CD14-positive monocyte (primary cell): ENCODE measurements at regions not wholly inside any gene's neighbourhood (a gene's known extent, or its start where the extent isn't known, plus 50 kb on each side); places are given as distances from the start of the nearest gene placed in this dataset.

Experiments used
- DNase-seq, 3 donors: peaks; one replicate each; pipeline ENCODE4 v3.0.0-alpha.2; 2011 to 2022
- H2AFZ ChIP-seq: 2 replicates; pipeline ENCODE4 v1.6.0; 2012; ENCODE audit warnings: mild to moderate bottlenecking, low read depth, low read length, inconsistent platforms; ENCODE audit not compliant: insufficient read depth, poor library complexity, severe bottlenecking
- H3K27ac ChIP-seq, 2 donors: 1 replicate in 1 of 2; 2 replicates in 1 of 2; pipeline ENCODE4 v1.5.1; 2012 to 2013; ENCODE audit warnings: low read length in 2 of 2, control low read depth in 1 of 2, inconsistent platforms in 1 of 2, low read depth in 1 of 2, mild to moderate bottlenecking in 1 of 2
- H3K27me3 ChIP-seq, 2 donors: one replicate each; pipeline versions ENCODE4 v1.6.0 to v1.6.1; 2011 to 2013; ENCODE audit warnings: low read length in 2 of 2; ENCODE audit not compliant: control insufficient read depth in 2 of 2, insufficient read depth in 2 of 2
- H3K36me3 ChIP-seq, 2 donors: replicated peaks in 1 of 2; 1 replicate in 1 of 2; 2 replicates in 1 of 2; pipeline versions ENCODE4 v1.5.1 to v1.6.1; 2012 to 2013; ENCODE audit warnings: low read length in 2 of 2, control low read depth in 1 of 2, inconsistent platforms in 1 of 2, mild to moderate bottlenecking in 1 of 2; ENCODE audit not compliant: insufficient read depth in 2 of 2, control insufficient read depth in 1 of 2
- H3K4me1 ChIP-seq, 2 donors: 1 replicate in 1 of 2; 2 replicates in 1 of 2; pipeline versions ENCODE4 v1.5.1 to v1.6.1; 2012 to 2013; ENCODE audit warnings: low read length in 2 of 2, control low read depth in 1 of 2, inconsistent platforms in 1 of 2, mild to moderate bottlenecking in 1 of 2, moderate library complexity in 1 of 2; ENCODE audit not compliant: insufficient read depth in 2 of 2, control insufficient read depth in 1 of 2
- H3K4me2 ChIP-seq: replicated peaks from 2 replicates; pipeline ENCODE3; 2012; ENCODE audit warnings: low read length, moderate library complexity, mild to moderate bottlenecking; ENCODE audit not compliant: poor library complexity, severe bottlenecking; ENCODE audit errors: extremely low read depth
- H3K4me3 ChIP-seq, 3 experiments: fragments of 200-600 bp in 1 of 3; sonication (generic) in 1 of 3; replicated peaks in 1 of 3; 1 replicate in 2 of 3; 2 replicates in 1 of 3; pipeline ENCODE4 v1.5.1; 2011 to 2013; ENCODE audit warnings: low read length in 3 of 3, mild to moderate bottlenecking in 3 of 3, control low read depth in 2 of 3, low read depth in 2 of 3, inconsistent platforms in 1 of 3, moderate library complexity in 1 of 3
- H3K79me2 ChIP-seq: 2 replicates; pipeline ENCODE4 v1.6.0; 2012; ENCODE audit warnings: mild to moderate bottlenecking, control low read depth, inconsistent platforms, low read length, moderate library complexity; ENCODE audit not compliant: insufficient read depth
- H3K9ac ChIP-seq: 2 replicates; pipeline ENCODE4 v1.6.0; 2017; ENCODE audit warnings: low read length, mild to moderate bottlenecking; ENCODE audit not compliant: insufficient read depth, poor library complexity, severe bottlenecking
- H3K9me3 ChIP-seq, 2 donors: replicated peaks in 1 of 2; 1 replicate in 1 of 2; 2 replicates in 1 of 2; pipeline versions ENCODE4 v1.5.1 to v1.6.1; 2012 to 2013; ENCODE audit warnings: low read length in 2 of 2, control low read depth in 1 of 2; ENCODE audit not compliant: control insufficient read depth in 1 of 2, insufficient read depth in 1 of 2
- H4K20me1 ChIP-seq: 2 replicates; pipeline ENCODE4 v1.6.0; 2012; ENCODE audit warnings: mild to moderate bottlenecking, low read length, control low read depth, moderate library complexity; ENCODE audit not compliant: insufficient read depth
- H3K27ac Mint-ChIP-seq, 7 donors: one replicate each; pipeline ENCODE4 v1.8.0; 2020; ENCODE audit warnings: mild to moderate bottlenecking in 7 of 7, mixed read lengths in 7 of 7, moderate library complexity in 6 of 7, inconsistent platforms in 2 of 7
- H3K27me3 Mint-ChIP-seq, 3 donors: one replicate each; pipeline ENCODE4 v1.8.0; 2021 to 2022; ENCODE audit warnings: low read depth in 3 of 3, mild to moderate bottlenecking in 3 of 3, mixed read lengths in 3 of 3, moderate library complexity in 3 of 3, inconsistent platforms in 1 of 3
- H3K36me3 Mint-ChIP-seq, 2 donors: one replicate each; pipeline ENCODE4 v1.8.0; 2020; ENCODE audit warnings: mixed read lengths in 2 of 2, inconsistent platforms in 1 of 2, mild to moderate bottlenecking in 1 of 2
- H3K4me1 Mint-ChIP-seq: one replicate; pipeline ENCODE4 v1.8.0; 2020; ENCODE audit warnings: mild to moderate bottlenecking, mixed read lengths
- H3K4me3 Mint-ChIP-seq, 2 donors: one replicate each; pipeline ENCODE4 v1.8.0; 2020; ENCODE audit warnings: mild to moderate bottlenecking in 2 of 2, mixed read lengths in 2 of 2, moderate library complexity in 1 of 2
- H3K9me3 Mint-ChIP-seq, 7 donors: one replicate each; pipeline ENCODE4 v1.8.0; 2020 to 2022; ENCODE audit warnings: mixed read lengths in 7 of 7, mild to moderate bottlenecking in 6 of 7, moderate library complexity in 6 of 7, inconsistent platforms in 2 of 7
- CTCF ChIP-seq: fragments of 200-600 bp; IDR thresholded peaks from one replicate; pipeline ENCODE4 v1.8.0; 2022; ENCODE audit warnings: antibody characterized with exemption, mild to moderate bottlenecking
- WGBS: methylation state at CpG from one replicate; pipeline ENCODE4 v1.1.5; 2013; ENCODE audit warnings: missing lambda C conversion rate; ENCODE audit not compliant: insufficient coverage; 5-methylcytosine and 5-hydroxymethylcytosine counted together
- intact Hi-C, 2 donors: fragments of 100-400 bp; cut with micrococcal nuclease; formaldehyde crosslinking; loops; one replicate each; pipeline versions ENCODE4 v1.15.0 to v1.15.1; 2023

GRCh38 chr2:67006373-67006960, 390.7 kb upstream of the ETAA1 start:
- Mint-ChIP-seq H3K36me3 (no peaks in the 10 kb centered on the region), H3K27ac (no peak overlapping the region), H3K4me3 (no peak overlapping the region), H3K9me3 (peaks cover 0 to 3% (median 3%) of the 10 kb centered on the region in 7 donors), H3K4me1 (no peaks in the 10 kb centered on the region), H3K27me3 (peaks cover 0 to 3% (median 0%) of the 10 kb centered on the region in 3 donors)
- H2AFZ ChIP-seq = no peak overlapping the region
- H3K27me3 ChIP-seq = no peaks in the 10 kb centered on the region
- TF ChIP-seq CTCF = no peak
- no peak overlapping the region for H3K4me3 ChIP-seq
- no peaks in the 10 kb centered on the region for H3K4me1 ChIP-seq
- no peak for DNase-seq
- no peak overlapping the region for H3K27ac ChIP-seq
- WGBS = no CpG with 5 or more reads among the region's 5 CpGs
- H3K79me2 ChIP-seq = no peaks in the 10 kb centered on the region
- intact Hi-C loops = no loop called here
- H3K9ac ChIP-seq = no peak overlapping the region
- H3K36me3 ChIP-seq = no peaks in the 10 kb centered on the region
- H3K4me2 ChIP-seq = no peak overlapping the region
- H4K20me1 ChIP-seq = no peaks in the 10 kb centered on the region
- H3K9me3 ChIP-seq = peaks cover 0 to 4% of the 10 kb centered on the region in 2 donors

GRCh38 chr2:67008155-67008554, 389.0 kb upstream of the ETAA1 start:
- no peak overlapping the region for H3K27ac ChIP-seq
- no peak overlapping the region for H3K4me3 Mint-ChIP-seq
- WGBS = 80% methylated on average over 2 of the region's 4 CpGs

More at GRCh38 chr2:67008155-67008554, 389.0 kb upstream of the ETAA1 start:
- no peak overlapping the region for H3K4me2 ChIP-seq
- H3K27me3 ChIP-seq = no peaks in the 10 kb centered on the region
- peaks cover 0 to 4% of the 10 kb centered on the region in 2 donors for H3K9me3 ChIP-seq
- H3K36me3 ChIP-seq = no peaks in the 10 kb centered on the region
- H3K79me2 ChIP-seq = no peaks in the 10 kb centered on the region
- Mint-ChIP-seq H3K9me3 (peaks cover 1 to 3% (median 3%) of the 10 kb centered on the region in 7 donors), H3K27ac (no peak overlapping the region), H3K27me3 (peaks cover 0 to 3% (median 0%) of the 10 kb centered on the region in 3 donors), H3K4me1 (no peaks in the 10 kb centered on the region), H3K36me3 (no peaks in the 10 kb centered on the region)
- TF ChIP-seq CTCF = no peak
- no peaks in the 10 kb centered on the region for H4K20me1 ChIP-seq
- H3K4me1 ChIP-seq = no peaks in the 10 kb centered on the region
- DNase-seq = no peak
- H3K9ac ChIP-seq = no peak overlapping the region
- no peak overlapping the region for H3K4me3 ChIP-seq
- intact Hi-C loops = no loop called here
- no peak overlapping the region for H2AFZ ChIP-seq
